GM19438 (cell line): ENCODE measurements at regions not wholly inside any gene's neighbourhood (a gene's known extent, or its start where the extent isn't known, plus 50 kb on each side); places are given as distances from the start of the nearest gene placed in this dataset.

Source experiments
- ATAC-seq: cut with Tn5 transposase; IDR thresholded peaks from one replicate; pipeline ENCODE4 v1.9.1; 2021; ENCODE audit warnings: low read depth; ENCODE audit not compliant: unreplicated experiment

DNA sequence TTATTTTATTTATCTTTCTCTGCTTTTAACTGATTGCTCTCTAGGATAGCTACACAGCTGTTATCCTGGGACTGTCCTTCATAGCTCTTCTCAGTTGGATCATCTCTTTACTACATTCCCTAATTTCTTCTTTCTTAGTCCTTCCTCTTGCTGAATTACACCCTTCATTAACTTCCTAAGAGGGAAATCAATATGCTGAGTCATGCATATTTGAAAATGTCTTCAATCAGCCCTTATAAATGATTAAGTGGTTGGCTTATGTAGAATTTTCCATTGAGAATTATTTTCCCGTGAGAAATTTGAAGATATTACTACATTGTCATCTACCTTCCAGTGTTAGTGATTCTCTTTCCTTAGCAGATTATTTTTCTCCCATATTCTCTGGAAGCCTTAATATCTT is 214.2 kb downstream of the SOCS6 start:
- ATAC-seq = no peak

- no peak for ATAC-seq
Measured at GRCh38 chr18:70501358-70501757, 212.5 kb downstream of the SOCS6 start.

- no peak for ATAC-seq
Measured at GRCh38 chr18:70500748-70501147, 211.9 kb downstream of the SOCS6 start.

- no peak for ATAC-seq
Measured at GRCh38 chr18:70499218-70499691, 210.4 kb downstream of the SOCS6 start.

DNA sequence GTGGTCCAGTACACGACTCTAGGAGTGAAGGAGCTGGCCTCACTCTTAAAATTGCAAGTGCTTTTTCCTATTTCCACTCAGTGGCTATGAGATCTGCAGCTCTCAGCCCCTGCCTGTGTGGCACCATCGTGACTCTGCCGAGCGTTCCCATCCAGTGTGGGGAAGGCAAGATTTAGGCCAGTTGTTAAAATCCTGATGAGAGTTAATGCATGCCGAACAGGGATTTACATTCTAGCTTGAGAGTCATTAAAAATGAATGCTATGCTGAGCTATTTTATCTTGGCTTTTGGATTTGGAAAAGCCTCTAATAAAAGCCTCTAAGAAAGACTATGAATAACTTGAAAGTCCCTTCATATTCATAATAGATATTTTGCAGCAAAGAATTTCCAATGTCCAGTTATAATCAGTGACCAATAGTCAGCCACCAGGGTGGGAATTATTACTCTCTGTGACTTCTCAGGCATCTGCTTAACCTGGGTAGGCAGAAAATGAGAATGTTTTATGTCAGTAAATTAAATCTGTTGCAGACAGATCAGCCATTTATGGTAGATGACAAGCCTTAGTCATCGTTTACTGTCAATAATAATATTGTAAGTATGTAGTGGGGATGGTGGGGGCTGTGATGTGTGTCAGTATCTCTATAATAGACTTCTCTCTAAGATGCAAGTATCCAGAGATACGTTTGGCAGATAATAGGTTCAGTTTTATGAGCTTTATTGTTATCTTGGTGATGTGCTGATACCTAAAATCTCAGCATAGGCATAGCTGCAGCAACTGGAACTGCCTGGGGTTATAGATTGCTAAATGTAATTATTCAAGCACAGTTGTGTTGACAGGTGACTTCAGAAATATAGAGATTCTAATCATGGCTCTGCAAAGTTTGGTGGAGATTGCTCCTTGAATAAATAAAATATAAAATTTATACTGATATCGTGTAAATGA is 207.8 kb downstream of the SOCS6 start:
- no peak for ATAC-seq

GRCh38 chr18:70494524-70494923 is 205.7 kb downstream of the SOCS6 start:
- ATAC-seq = no peak

DNA sequence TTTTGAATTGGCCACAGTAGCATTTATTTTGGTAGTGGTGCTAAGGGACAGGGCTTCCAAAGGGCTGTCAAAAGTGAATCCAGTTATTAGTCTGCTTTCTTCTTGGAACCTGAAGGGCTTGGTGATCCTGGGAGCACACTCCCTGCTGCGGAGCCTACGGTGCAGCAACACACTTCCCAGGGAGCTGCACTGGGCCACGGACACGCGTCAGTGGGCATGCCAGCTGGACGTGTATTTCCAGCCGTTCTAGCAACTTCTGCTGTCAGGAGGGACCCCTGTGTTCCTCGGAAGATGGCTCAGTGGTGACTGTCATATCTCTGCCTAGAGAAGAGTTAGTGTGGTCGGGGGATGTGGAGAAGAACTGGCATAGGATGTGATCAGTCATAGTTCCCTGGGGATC is 204.6 kb downstream of the SOCS6 start:
- ATAC-seq = no peak

DNA sequence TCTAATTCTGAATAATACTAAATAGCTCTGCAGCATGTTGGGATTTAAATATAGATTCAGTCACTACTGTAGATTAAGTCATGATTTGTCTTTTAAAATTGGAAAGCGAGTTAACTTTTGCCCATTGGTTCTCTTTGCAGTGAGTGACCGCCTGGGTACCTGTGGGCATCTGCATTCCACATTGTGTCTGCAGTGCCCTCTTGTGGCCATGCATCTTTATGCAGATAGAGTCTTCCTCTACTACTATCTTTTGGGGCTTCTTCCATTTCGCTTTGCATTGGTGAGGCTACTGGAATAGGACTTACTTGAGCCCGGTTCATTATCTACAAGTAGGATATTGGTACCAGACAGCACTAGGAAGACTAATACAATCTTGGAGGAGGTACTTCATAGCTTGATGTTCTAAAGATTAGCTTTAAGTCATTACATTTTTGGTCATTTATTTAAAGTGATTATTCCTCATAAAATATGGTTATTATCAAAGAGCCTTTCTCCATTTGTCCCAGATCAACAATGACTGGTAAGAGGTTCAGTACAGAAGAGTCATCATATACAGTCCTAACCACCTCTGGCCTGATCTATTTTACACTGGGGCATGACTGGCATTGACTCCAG is 203.0 kb downstream of the SOCS6 start:
- ATAC-seq = peak; percentile 86

DNA sequence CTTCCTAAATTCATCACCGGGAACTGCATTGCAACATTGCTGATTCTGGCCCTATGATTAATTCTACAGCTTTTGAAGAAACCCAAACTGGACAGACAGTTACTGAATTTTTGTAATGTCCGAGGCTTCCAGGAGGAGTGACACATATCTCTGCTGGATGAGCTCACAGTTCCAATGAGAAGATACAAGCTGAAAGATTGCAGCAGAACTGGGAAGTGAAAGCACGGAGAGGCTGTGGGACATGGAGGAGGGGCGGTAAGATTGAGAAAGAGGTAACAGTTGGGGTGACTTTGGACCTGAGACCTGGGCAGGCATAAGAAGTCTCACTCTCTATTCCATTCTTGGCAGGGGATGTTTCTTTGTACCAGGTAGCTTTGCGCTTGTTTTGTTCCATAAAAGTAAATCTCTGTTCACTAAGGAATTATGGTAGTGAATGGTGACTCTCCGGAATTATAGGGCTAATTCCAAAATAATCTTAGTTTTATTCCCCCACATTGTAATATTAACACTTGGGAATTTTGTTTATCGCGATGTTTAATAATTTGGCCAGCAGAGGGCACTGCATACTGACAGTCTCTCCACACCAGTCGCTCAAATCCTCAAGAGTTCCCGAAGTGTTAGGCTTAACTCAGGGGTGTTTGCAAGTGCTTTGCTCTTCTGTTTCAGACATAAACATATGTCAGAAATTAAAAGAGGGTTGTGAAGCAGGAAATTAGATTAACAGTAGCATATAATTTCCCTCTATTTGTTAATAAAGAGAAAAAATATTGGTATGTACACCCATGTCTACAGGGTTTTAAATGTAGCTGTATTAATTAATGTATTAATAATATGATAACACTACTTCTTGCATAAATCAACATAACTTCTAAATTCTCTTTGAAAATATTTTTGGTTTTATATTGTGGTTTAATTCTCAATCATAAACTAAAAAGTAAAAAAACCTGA is 201.4 kb downstream of the SOCS6 start:
- no peak for ATAC-seq

- no peak for ATAC-seq
Measured at GRCh38 chr18:70489571-70489970, 200.7 kb downstream of the SOCS6 start.

DNA sequence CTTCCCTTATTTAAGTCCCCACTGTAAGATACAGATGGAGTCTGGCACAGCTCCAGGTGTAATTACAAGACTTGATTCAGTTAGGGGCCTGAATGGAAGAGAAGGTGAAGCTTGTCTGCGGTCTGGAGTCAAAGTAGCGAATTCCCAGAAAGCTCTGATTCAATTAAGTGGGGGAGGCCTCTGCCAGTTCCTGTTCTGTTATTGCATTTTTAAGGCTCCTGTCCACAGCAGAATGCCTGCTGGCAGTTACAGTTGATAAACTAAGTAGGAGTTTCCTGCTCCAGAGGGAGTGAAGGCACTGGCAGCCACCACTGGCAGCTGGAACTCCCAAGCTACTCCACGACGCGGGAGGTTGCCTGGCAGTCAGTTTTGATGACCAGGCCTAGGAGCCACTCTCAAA is 181.1 kb downstream of the SOCS6 start:
- ATAC-seq = no peak

GRCh38 chr18:70468861-70469547 is 180.2 kb downstream of the SOCS6 start:
- ATAC-seq = no peak

DNA sequence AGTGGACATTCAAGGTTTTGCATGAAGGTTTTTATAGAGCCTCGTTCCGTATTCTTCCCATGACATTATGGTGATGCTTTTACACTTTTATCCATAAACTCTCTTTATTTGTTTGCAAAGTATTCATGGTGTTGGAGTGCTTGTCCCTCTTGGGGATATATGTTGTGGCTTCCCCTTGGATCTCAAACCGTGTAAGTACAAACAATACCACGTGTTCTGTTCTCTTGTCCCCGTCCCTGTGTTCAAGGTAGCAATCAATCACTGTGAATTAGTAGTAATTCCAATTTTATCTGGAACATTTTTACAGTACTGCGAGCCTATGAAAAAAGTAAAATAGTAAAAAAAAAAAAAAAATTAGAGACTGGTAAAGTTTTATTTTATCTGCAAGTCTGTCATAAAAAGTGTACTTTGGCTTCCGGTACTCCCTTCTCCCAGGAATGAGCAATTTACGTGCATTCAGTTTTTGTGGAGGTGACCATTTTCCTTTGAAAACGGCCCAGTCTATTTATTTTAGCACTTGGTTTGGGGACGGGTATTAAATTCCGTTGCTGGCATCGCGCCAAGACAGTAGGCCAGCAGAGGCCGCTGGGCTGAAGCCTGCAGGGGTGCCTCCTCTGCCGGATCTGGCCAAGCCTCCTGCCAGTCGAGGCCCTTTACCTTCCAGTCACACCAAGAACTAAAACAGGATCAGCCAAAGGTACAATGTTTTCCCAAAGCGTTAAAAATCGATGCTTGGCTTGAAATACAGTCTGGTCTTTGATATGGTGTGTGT is 175.7 kb downstream of the SOCS6 start:
- no peak for ATAC-seq

DNA sequence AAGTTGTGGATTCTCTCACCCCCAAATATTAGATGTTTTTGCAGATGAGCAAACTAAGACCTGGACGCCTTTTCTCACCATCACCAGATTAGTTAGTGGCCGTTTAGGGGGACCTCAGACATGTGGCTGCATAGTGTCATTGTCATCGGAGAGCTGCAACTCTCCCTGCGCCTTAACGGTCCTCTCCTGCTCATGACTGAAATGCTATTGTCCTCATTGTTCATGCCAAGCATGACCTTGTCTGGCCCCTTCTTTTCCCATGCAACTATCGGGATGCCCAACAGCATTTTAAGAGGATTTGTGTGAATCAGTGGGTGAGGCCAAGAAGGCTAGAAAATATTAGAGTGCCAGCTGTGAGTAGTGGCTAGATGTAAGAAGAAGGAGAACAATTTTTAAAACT is 174.2 kb downstream of the SOCS6 start:
- ATAC-seq = no peak

DNA sequence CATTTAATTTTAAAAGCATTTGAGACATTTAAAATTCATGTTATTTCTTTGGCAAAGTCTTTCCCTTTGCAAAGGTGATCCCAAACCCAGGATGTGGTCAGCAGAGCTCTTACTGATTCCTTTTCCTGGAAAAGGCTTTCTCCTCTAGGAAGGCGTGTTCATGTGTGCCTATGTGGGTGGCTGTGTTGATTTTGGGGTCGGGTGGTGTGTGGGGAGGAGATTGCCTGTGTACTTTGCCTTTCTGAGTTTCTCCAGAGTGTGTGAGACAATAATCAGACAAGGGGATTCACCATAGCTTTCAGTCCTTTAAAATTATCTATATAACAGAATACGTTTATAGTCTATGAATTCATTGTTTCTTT is 173.2 kb downstream of the SOCS6 start:
- ATAC-seq = no peak

DNA sequence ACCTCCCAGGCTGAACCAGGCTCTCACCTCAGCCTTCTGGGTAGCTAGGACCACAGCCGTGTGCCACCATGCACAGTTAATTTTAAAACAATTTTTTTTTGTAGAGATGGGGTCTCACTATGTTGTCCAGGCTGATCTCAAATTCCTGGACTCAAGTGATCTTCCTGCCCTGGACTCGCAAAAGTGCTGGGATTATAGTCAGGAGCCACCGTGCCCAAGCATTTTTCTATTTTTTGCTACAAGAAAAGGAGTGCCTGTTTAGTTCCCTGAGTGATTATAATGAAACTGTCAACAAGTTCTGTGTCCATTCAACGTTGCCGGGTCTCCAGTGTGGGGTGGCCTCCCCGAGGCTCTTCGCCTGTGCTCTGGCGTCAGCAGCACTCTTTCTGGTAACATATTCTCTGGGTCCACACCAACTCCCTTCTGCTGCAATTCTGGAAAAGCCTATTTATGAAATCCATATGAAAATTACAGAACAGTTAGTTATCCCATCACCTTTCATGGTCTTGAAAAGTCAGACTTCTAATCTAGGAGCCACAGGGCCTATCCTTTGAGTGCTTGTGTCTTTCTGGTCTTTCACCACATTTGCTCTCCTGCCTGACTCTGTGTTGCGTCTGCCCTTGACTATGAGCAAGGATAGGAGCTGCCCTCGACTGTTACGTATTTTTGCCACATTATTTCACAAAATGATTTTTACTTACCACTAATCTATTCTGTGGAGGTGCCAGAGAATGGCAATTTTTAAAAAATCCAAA is 172.7 kb downstream of the SOCS6 start:
- no peak for ATAC-seq

DNA sequence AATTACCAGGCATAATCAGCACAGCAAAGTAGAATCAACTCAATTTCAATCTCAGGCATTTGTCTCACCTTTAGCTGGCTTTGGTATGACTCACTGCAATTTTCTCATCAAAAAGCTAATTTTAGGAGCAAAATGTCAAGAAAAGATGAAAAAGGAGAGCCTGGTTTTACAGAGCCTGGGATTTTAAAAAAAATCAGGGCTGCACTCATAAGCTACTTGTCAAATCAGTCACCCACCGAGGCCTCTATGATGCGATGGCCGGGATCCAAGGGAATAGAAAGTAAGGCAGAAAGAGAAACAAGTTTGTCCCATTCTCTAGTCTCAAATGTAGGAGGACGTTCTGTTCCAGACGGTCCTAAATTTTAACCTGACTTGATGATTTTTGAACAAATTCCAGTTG is 170.9 kb downstream of the SOCS6 start:
- no peak for ATAC-seq

- ATAC-seq = no peak
Measured at GRCh38 chr18:70459251-70459650, 170.4 kb downstream of the SOCS6 start.

- no peak for ATAC-seq
Measured at GRCh38 chr18:70457788-70458187, 168.9 kb downstream of the SOCS6 start.
